ENCODE measurements at regions not wholly inside any gene's neighbourhood (a gene's known extent, or its start where the extent isn't known, plus 50 kb on each side); places are given as distances from the start of the nearest gene placed in this dataset.

- no peak for DNase-seq
Measured at GRCh38 chr9:29647451-29647850, 2074.2 kb upstream of the C9orf72 start.

- DNase-seq, result no peak
Measured at GRCh38 chr9:29648132-29648531, 2074.9 kb upstream of the C9orf72 start.

GRCh38 chr9:29648601-29649000 lies 2075.3 kb upstream of the C9orf72 start:
- DNase-seq, result peak; percentile 15

- no peak for DNase-seq
Measured at GRCh38 chr9:29656641-29657406, 2083.5 kb upstream of the C9orf72 start.

GRCh38 chr9:29657821-29658220 lies 2084.5 kb upstream of the C9orf72 start:
- DNase-seq, result no peak

- DNase-seq, result no peak
Measured at GRCh38 chr9:29659014-29659413, 2085.7 kb upstream of the C9orf72 start.

GRCh38 chr9:29659736-29660135 lies 2086.5 kb upstream of the C9orf72 start:
- no peak for DNase-seq

GRCh38 chr9:29668732-29669131 lies 2095.5 kb upstream of the C9orf72 start:
- no peak for DNase-seq

- no peak for DNase-seq
Measured at GRCh38 chr9:29669613-29670012, 2096.3 kb upstream of the C9orf72 start.

GRCh38 chr9:29685531-29685930 lies 2112.2 kb upstream of the C9orf72 start:
- no peak for DNase-seq

- DNase-seq, result no peak
Measured at GRCh38 chr9:29691145-29691544, 2117.9 kb upstream of the C9orf72 start.

- no peak for DNase-seq
Measured at GRCh38 chr9:29691758-29692407, 2118.6 kb upstream of the C9orf72 start.

- DNase-seq, result no peak
Measured at GRCh38 chr9:29697011-29697410, 2123.7 kb upstream of the C9orf72 start.

- DNase-seq, result no peak
Measured at GRCh38 chr9:29701559-29701958, 2128.3 kb upstream of the C9orf72 start.

- DNase-seq, result no peak
Measured at GRCh38 chr9:29701971-29702370, 2128.7 kb upstream of the C9orf72 start.

GRCh38 chr9:29714860-29715259 lies 2141.6 kb upstream of the C9orf72 start:
- no peak for DNase-seq

GRCh38 chr9:29717631-29718030 lies 2144.3 kb upstream of the C9orf72 start:
- no peak for DNase-seq

- no peak for DNase-seq
Measured at GRCh38 chr9:29730163-29730562, 2156.9 kb upstream of the C9orf72 start.

- no peak for DNase-seq
Measured at GRCh38 chr9:29740518-29740917, 2167.2 kb upstream of the C9orf72 start.

- no peak for DNase-seq
Measured at GRCh38 chr9:29741169-29741568, 2167.9 kb upstream of the C9orf72 start.

GRCh38 chr9:29750062-29750461 lies 2176.8 kb upstream of the C9orf72 start:
- no peak for DNase-seq

GRCh38 chr9:29751226-29751625 lies 2177.9 kb upstream of the C9orf72 start:
- peak; percentile 3 for DNase-seq

- no peak for DNase-seq
Measured at GRCh38 chr9:29753638-29754037, 2180.4 kb upstream of the C9orf72 start.

GRCh38 chr9:29769019-29769418 lies 2195.7 kb upstream of the C9orf72 start:
- no peak for DNase-seq
